ENCODE measurements at regions not wholly inside any gene's neighbourhood (a gene's known extent, or its start where the extent isn't known, plus 50 kb on each side); places are given as distances from the start of the nearest gene placed in this dataset.

DNA sequence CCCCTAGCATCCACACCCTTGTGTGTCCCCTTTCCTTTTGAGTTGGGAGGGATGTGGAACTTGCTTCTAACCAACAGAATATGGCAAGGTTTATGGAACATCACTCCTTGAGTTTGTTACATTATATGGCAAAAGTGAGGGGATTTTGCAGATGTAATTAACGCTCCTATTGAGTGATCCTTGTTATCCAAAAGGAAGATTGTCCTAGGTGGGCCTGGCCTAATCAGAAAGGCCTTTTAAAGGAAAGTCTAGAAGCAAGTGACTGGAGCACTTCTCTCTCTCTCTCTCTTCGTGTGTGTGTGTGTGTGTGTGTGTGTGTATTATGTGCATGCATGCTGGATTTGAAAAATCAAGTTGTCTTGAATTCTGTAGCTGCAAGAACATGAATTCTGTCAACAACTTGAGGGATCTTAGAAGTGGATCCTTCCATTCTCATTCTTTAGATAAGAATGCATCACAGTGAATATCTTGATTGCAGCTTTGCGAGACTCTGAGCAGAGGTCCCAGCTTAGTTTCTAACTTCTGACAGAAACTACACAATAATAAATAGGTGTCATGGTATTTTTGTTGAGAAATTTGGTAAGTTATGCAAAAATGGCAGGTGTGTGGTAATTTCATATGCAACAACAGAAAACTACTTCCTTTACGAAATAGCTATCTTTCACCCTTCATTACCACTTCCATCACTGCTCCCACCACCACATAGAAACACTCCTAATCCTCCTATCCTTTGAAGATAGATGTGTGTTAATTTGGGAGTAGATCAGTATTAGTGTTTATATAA is 360.9 kb upstream of the CBLB start:
- TF ChIP-seq, protein P1, sequence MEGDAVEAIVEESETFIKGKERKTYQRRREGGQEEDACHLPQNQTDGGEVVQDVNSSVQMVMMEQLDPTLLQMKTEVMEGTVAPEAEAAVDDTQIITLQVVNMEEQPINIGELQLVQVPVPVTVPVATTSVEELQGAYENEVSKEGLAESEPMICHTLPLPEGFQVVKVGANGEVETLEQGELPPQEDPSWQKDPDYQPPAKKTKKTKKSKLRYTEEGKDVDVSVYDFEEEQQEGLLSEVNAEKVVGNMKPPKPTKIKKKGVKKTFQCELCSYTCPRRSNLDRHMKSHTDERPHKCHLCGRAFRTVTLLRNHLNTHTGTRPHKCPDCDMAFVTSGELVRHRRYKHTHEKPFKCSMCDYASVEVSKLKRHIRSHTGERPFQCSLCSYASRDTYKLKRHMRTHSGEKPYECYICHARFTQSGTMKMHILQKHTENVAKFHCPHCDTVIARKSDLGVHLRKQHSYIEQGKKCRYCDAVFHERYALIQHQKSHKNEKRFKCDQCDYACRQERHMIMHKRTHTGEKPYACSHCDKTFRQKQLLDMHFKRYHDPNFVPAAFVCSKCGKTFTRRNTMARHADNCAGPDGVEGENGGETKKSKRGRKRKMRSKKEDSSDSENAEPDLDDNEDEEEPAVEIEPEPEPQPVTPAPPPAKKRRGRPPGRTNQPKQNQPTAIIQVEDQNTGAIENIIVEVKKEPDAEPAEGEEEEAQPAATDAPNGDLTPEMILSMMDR (IDR thresholded peaks at IDR 0.05) = no peak
- no peak for TF ChIP-seq EZH2 (IDR thresholded peaks at IDR 0.05)
- TF ChIP-seq EZH2phosphoT487 (IDR thresholded peaks at IDR 0.05) = no peak

Measured in neural progenitor cell (in vitro differentiated cells).